PC-3 (cell line): ENCODE measurements at regions not wholly inside any gene's neighbourhood (a gene's known extent, or its start where the extent isn't known, plus 50 kb on each side); places are given as distances from the start of the nearest gene placed in this dataset.

ENCODE experiments used
- CTCF ChIP-seq: fragments of 300-600 bp; sonication (generic); conservative IDR thresholded peaks from 2 replicates; pipeline ENCODE4 v1.5.1; 2017; ENCODE audit warnings: antibody characterized with exemption, low read depth, mild to moderate bottlenecking, low read length
- EZH2 ChIP-seq: fragments of 300-600 bp; sonication (generic); IDR thresholded peaks from one replicate; pipeline ENCODE4 v1.6.1; 2017; ENCODE audit warnings: antibody characterized with exemption, mild to moderate bottlenecking, low read length; ENCODE audit not compliant: unreplicated experiment
- EZH2phosphoT487 ChIP-seq: fragments of 300-600 bp; sonication (generic); IDR thresholded peaks from 2 replicates; pipeline ENCODE4 v1.6.1; 2018; ENCODE audit warnings: mild to moderate bottlenecking, antibody characterized with exemption, low read length, borderline replicate concordance

- TF ChIP-seq CTCF (no peak), EZH2phosphoT487 (no peak), EZH2 (no peak)
These were observed 196.7 kb downstream of the MOXD1 start for GRCh38 chr6:132204591-132204990.
